GM19023 (cell line): ENCODE measurements at regions not wholly inside any gene's neighbourhood (a gene's known extent, or its start where the extent isn't known, plus 50 kb on each side); places are given as distances from the start of the nearest gene placed in this dataset.
"Not testable (repeated sequence)": the region's sequence is repeated elsewhere in the genome, so short reads cannot be mapped to it uniquely, and the experiment has no call there.

Source experiments
- ATAC-seq: cut with Tn5 transposase; IDR thresholded peaks from one replicate; pipeline ENCODE4 v1.9.1; 2021; ENCODE audit warnings: mild to moderate bottlenecking, moderate library complexity; ENCODE audit not compliant: unreplicated experiment

- ATAC-seq, result not testable (repeated sequence)
Observed at GRCh38 chr4:9702019-9702418, 79.4 kb upstream of the DRD5 start.

DNA sequence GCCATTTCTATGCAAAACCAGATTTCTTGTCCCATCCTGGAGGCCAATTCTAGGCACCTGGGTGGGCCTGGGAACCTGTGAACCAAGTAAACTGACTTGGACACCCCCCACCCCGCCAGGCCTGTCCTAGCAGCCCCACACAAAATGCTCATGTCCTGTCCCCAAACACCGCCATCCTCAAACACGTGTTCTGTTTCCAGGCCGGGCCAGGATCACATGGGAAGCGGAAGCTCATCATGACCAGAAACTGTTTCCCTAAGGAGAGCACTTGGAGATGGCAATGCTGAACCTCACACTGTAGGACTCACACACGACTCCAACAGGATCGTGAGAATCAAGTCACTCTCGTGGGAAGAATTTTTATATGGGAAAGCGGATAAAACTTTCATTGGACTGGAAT lies 78.7 kb upstream of the DRD5 start:
- ATAC-seq, result not testable (repeated sequence)

- ATAC-seq, result no peak
Observed at GRCh38 chr4:9703391-9703790, 78.0 kb upstream of the DRD5 start.

GRCh38 chr4:9704126-9704525 lies 77.3 kb upstream of the DRD5 start:
- ATAC-seq, result not testable (repeated sequence)

GRCh38 chr4:9704551-9705332 lies 76.7 kb upstream of the DRD5 start:
- no peak for ATAC-seq

DNA sequence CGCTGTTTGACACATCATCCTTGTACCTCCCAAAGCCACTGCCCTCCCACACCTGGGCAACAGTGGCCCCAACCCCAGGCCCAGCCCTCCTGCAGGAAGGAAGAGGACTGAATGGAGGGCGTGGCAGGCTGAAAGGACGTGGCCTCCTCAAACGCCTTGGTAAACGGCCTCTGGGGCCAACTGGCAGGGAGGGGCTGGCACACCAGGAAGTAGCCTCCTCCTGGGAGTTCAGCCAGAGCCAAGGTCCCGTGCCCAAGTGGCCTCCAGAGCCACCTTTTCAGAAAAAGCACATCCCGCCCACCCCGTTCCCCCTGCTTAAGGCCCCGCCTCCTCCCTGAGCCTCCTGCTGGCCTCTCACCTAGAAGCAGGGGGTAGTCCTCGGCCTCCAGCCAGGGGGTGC lies 74.2 kb upstream of the DRD5 start:
- ATAC-seq, result not testable (repeated sequence)

GRCh38 chr4:9707936-9708335 lies 73.5 kb upstream of the DRD5 start:
- not testable (repeated sequence) for ATAC-seq

GRCh38 chr4:9709724-9710123 lies 71.7 kb upstream of the DRD5 start:
- ATAC-seq, result no peak

DNA sequence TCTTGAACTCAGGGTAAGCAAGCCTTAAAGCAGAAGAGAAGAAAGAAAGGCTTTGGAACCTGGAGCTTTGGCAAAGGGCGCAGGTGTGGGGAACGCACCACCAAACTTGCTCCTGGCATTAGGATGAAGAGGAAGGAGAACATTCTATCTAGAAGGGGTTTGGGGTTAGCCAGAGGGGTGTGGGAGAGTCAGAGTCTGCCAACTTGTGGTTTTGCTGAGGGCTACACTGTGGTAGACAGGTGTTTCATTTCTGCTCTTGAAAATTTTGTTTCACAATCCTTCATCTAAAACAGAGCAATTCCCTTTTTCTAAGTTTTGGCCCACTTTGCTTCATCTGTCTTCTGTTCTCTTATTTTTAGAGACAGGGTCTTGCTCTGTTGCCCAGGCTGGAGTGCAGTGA lies 66.2 kb upstream of the DRD5 start:
- not testable (repeated sequence) for ATAC-seq

- ATAC-seq, result no peak
Observed at GRCh38 chr4:9716093-9716492, 65.3 kb upstream of the DRD5 start.

GRCh38 chr4:9718246-9718939 lies 63.0 kb upstream of the DRD5 start:
- not testable (repeated sequence) for ATAC-seq

DNA sequence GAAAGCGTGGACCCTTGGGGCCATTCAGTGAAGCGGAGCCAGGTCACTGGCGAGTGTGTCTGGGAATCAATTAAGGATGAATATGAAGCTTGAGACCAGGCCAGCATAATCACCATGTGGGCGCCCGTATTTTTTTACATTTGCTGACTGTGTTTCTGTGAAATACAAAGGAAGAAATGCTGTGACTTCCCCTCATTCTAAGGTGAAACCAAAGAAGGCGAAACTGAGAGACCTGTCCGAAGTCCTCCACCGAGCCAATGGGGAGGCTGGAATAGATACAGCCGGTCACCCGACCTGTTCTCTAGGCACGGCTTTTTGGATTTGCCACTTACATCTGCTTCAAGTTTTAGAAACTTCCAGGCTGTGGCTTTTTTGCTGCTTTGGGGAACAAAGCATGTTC lies 59.3 kb upstream of the DRD5 start:
- ATAC-seq, result not testable (repeated sequence)
